ENCODE measurements at regions not wholly inside any gene's neighbourhood (a gene's known extent, or its start where the extent isn't known, plus 50 kb on each side); places are given as distances from the start of the nearest gene placed in this dataset.

- Mint-ChIP-seq H3K4me1 (no peaks in the 10 kb centered on the region), H3K27ac (ENCODE audit: unreplicated experiment) (no peak overlapping the region), H3K4me3 (no peak overlapping the region), H3K27me3 (ENCODE audit: low read depth) (no peaks in the 10 kb centered on the region), H3K36me3 (ENCODE audit: low read depth) (peaks cover 4% of the 10 kb centered on the region), H3K9me3 (peaks cover 9% of the 10 kb centered on the region)
- TF ChIP-seq CTCF (conservative IDR thresholded peaks at IDR 0.05): no peak
- DNase-seq (ENCODE audit: low read depth, low spot score): no peak
Observed at GRCh38 chr4:147118528-147118927, 172.9 kb upstream of the TTC29 start.

- no peak for DNase-seq (ENCODE audit: low read depth, low spot score)
- Mint-ChIP-seq H3K4me3 (no peak overlapping the region), H3K27ac (ENCODE audit: unreplicated experiment) (no peak overlapping the region), H3K9me3 (peaks cover 5% of the 10 kb centered on the region), H3K4me1 (no peaks in the 10 kb centered on the region), H3K36me3 (ENCODE audit: low read depth) (no peaks in the 10 kb centered on the region), H3K27me3 (ENCODE audit: low read depth) (no peaks in the 10 kb centered on the region)
- TF ChIP-seq CTCF (conservative IDR thresholded peaks at IDR 0.05): no peak
Observed at GRCh38 chr4:147122685-147123084, 177.0 kb upstream of the TTC29 start.

- no peak for DNase-seq (ENCODE audit: low read depth, low spot score)
- no peaks in the 10 kb centered on the region for H3K4me1 Mint-ChIP-seq
- no peak overlapping the region for H3K27ac Mint-ChIP-seq (ENCODE audit: unreplicated experiment)
- H3K36me3 Mint-ChIP-seq (ENCODE audit: low read depth): no peaks in the 10 kb centered on the region
- H3K27me3 Mint-ChIP-seq (ENCODE audit: low read depth): no peaks in the 10 kb centered on the region
- H3K9me3 Mint-ChIP-seq: peaks cover 5% of the 10 kb centered on the region
- TF ChIP-seq CTCF (conservative IDR thresholded peaks at IDR 0.05): no peak
- no peak overlapping the region for H3K4me3 Mint-ChIP-seq
Observed at GRCh38 chr4:147123146-147123545, 177.5 kb upstream of the TTC29 start.

GRCh38 chr4:147128787-147129186 is 183.1 kb upstream of the TTC29 start:
- no peak for TF ChIP-seq CTCF (conservative IDR thresholded peaks at IDR 0.05)
- no peaks in the 10 kb centered on the region for H3K4me1 Mint-ChIP-seq

GRCh38 chr4:147129687-147130086 is 184.0 kb upstream of the TTC29 start:
- no peak for TF ChIP-seq CTCF (conservative IDR thresholded peaks at IDR 0.05)
- no peak for DNase-seq (ENCODE audit: low read depth, low spot score)
- Mint-ChIP-seq H3K27me3 (ENCODE audit: low read depth) (no peaks in the 10 kb centered on the region), H3K9me3 (peaks cover 11% of the 10 kb centered on the region), H3K27ac (ENCODE audit: unreplicated experiment) (no peak overlapping the region), H3K4me3 (no peak overlapping the region), H3K4me1 (no peaks in the 10 kb centered on the region), H3K36me3 (ENCODE audit: low read depth) (no peaks in the 10 kb centered on the region)

More at GRCh38 chr4:147128787-147129186, 183.1 kb upstream of the TTC29 start:
- Mint-ChIP-seq H3K36me3 (ENCODE audit: low read depth) (no peaks in the 10 kb centered on the region), H3K27ac (ENCODE audit: unreplicated experiment) (no peak overlapping the region), H3K27me3 (ENCODE audit: low read depth) (no peaks in the 10 kb centered on the region), H3K4me3 (no peak overlapping the region), H3K9me3 (peaks cover 11% of the 10 kb centered on the region)
- no peak for DNase-seq (ENCODE audit: low read depth, low spot score)
